Mesendoderm (in vitro differentiated cells): ENCODE measurements at regions not wholly inside any gene's neighbourhood (a gene's known extent, or its start where the extent isn't known, plus 50 kb on each side); places are given as distances from the start of the nearest gene placed in this dataset.
"Not testable (repeated sequence)": the region's sequence is repeated elsewhere in the genome, so short reads cannot be mapped to it uniquely, and the experiment has no call there.

Experiments used
- DNase-seq: peaks from one replicate; pipeline ENCODE4 v3.0.0; 2013
- H2AK5ac ChIP-seq: 2 replicates; pipeline ENCODE4 v1.6.1; 2013; ENCODE audit warnings: low read length, inconsistent platforms
- H2BK120ac ChIP-seq: 2 replicates; pipeline ENCODE4 v1.6.1; 2013; ENCODE audit warnings: low read depth, mild to moderate bottlenecking, low read length, moderate library complexity, mixed read lengths
- H2BK15ac ChIP-seq: replicated peaks from 2 replicates; pipeline ENCODE4 v1.6.1; 2013; ENCODE audit warnings: low read depth, mild to moderate bottlenecking, moderate library complexity
- H2BK5ac ChIP-seq: 2 replicates; pipeline ENCODE4 v1.6.1; 2013; ENCODE audit warnings: low read length, inconsistent platforms
- H3K18ac ChIP-seq: 2 replicates; pipeline ENCODE4 v1.6.1; 2013; ENCODE audit warnings: mild to moderate bottlenecking, low read length, mixed read lengths
- H3K23ac ChIP-seq: one replicate; pipeline ENCODE4 v1.6.1; 2013; ENCODE audit warnings: low read length
- H3K27ac ChIP-seq: 2 replicates; pipeline ENCODE4 v1.5.1; 2013; ENCODE audit warnings: low read depth, mild to moderate bottlenecking, inconsistent platforms, low read length, moderate library complexity
- H3K27me3 ChIP-seq: 2 replicates; pipeline ENCODE4 v1.6.1; 2013; ENCODE audit warnings: low read length, control low read depth, mild to moderate bottlenecking, inconsistent platforms; ENCODE audit not compliant: insufficient read depth, poor library complexity
- H3K36me3 ChIP-seq: 2 replicates; pipeline ENCODE4 v1.6.1; 2013; ENCODE audit warnings: low read length, inconsistent platforms; ENCODE audit not compliant: control insufficient read depth, insufficient read depth
- H3K4ac ChIP-seq: one replicate; pipeline ENCODE4 v1.6.1; 2013; ENCODE audit warnings: low read depth, mild to moderate bottlenecking, low read length, moderate library complexity
- H3K4me1 ChIP-seq: 2 replicates; pipeline ENCODE4 v1.6.1; 2013; ENCODE audit warnings: low read depth, low read length, inconsistent platforms; ENCODE audit not compliant: control insufficient read depth
- H3K4me2 ChIP-seq: 2 replicates; pipeline ENCODE4 v1.6.1; 2013; ENCODE audit warnings: low read length
- H3K4me3 ChIP-seq: 2 replicates; pipeline ENCODE4 v1.5.1; 2013; ENCODE audit warnings: mild to moderate bottlenecking, low read length
- H3K56ac ChIP-seq: one replicate; pipeline ENCODE4 v1.6.1; 2013; ENCODE audit warnings: low read length
- H3K79me1 ChIP-seq: 2 replicates; pipeline ENCODE4 v1.6.1; 2013; ENCODE audit warnings: low read length, inconsistent platforms
- H3K79me2 ChIP-seq: 2 replicates; pipeline ENCODE4 v1.6.1; 2013; ENCODE audit warnings: mild to moderate bottlenecking, low read length; ENCODE audit not compliant: control insufficient read depth, insufficient read depth
- H3K9ac ChIP-seq: 2 replicates; pipeline ENCODE4 v1.6.1; 2013; ENCODE audit warnings: low read length, inconsistent platforms
- H4K5ac ChIP-seq: one replicate; pipeline ENCODE4 v1.6.1; 2013; ENCODE audit warnings: low read length
- H4K8ac ChIP-seq: one replicate; pipeline ENCODE4 v1.6.1; 2013; ENCODE audit warnings: low read depth, mild to moderate bottlenecking, control low read depth, low read length, moderate library complexity
- WGBS: extraction: QIAGEN DNeasy Blood & Tissue Kit; methylation state at CpG from one replicate; pipeline ENCODE4 v1.1.7; 2013; ENCODE audit warnings: low lambda C conversion rate, missing lambda C conversion rate; ENCODE audit not compliant: insufficient coverage; ENCODE audit errors: extremely low coverage; 5-methylcytosine and 5-hydroxymethylcytosine counted together

DNA sequence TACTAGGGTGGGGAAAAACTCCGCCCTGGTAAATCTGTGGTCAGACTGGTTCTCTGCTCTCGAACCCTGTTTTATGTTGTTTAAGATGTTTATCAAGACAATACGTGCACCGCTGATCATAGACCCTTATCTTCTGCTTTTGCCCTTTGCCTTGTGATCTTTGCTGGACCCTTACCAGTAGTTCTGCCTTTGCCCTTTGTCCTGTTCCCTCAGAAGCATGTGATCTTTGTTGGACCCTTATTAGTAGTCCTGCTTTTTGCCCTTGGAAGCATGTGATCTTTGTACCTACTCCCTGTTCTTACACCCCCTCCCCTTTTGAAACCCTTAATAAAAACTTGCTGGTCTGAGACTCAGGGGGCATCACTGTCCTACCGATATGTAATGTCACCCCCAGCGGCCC lies 64.3 kb upstream of the EEF2KMT start:
- not testable (repeated sequence) for H4K5ac ChIP-seq, H3K4me1 ChIP-seq, H3K56ac ChIP-seq, H4K8ac ChIP-seq, H3K4me2 ChIP-seq, H3K18ac ChIP-seq, H2BK120ac ChIP-seq, H2AK5ac ChIP-seq, H3K79me1 ChIP-seq, DNase-seq, H3K23ac ChIP-seq, H3K27me3 ChIP-seq, H3K27ac ChIP-seq, H3K4ac ChIP-seq, H2BK5ac ChIP-seq, H3K79me2 ChIP-seq, H3K9ac ChIP-seq, H3K36me3 ChIP-seq, H2BK15ac ChIP-seq, H3K4me3 ChIP-seq
- WGBS: no CpG with 5 or more reads among the region's 6 CpGs

DNA sequence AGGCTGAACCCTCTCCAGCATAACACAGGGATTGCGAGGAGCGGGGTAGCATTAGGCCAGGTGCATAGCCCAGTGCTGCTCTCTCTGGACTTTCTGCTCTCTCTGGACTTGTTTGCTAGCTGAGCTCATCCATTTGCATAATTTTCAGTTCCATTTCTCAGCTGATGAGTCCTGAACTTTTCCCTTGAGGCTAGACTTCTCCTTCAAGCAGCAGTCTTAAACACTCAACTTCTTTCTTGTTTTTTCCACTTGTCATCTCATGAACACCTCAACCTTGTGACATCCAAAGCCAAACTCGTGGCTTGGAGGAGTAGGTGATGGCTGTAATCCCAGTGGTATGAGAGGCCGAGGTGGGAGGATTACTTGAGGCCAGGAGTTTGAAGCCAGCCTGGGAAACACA lies 62.4 kb upstream of the EEF2KMT start:
- not testable (repeated sequence) for H3K18ac ChIP-seq, H3K23ac ChIP-seq, H3K4me1 ChIP-seq, H2BK5ac ChIP-seq, H3K56ac ChIP-seq, H3K9ac ChIP-seq, H3K27me3 ChIP-seq, H3K4ac ChIP-seq, H2AK5ac ChIP-seq, H3K79me1 ChIP-seq, H4K8ac ChIP-seq, H3K36me3 ChIP-seq, DNase-seq, H3K4me2 ChIP-seq, H3K79me2 ChIP-seq, H2BK15ac ChIP-seq, H3K4me3 ChIP-seq, H4K5ac ChIP-seq, H3K27ac ChIP-seq, H2BK120ac ChIP-seq
- no CpG with 5 or more reads among the region's 4 CpGs for whole genome bisulfite sequencing

DNA sequence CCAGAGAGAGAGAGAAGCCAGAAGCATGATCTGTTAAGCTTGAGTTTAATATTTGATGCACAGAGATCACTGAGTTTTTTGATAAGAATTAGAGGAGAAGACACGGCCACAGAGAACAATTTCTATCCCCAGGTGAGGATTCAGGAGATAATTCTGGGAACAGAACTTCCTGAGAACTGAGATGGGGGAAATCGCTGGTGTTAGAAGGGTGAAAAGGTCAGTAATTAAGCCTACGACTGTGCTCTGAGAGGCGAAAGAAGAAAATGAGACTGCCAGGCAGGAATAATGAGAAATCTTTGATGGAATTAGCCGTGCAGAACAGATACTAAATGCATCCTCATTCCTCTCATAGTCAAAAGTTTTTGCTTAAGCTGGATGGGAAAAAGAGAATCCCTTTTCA lies 61.9 kb upstream of the EEF2KMT start:
- DNase-seq, H3K36me3 ChIP-seq, H3K9ac ChIP-seq, H2AK5ac ChIP-seq, H3K18ac ChIP-seq, H3K27me3 ChIP-seq, H2BK5ac ChIP-seq, H3K79me2 ChIP-seq, H3K4me2 ChIP-seq, H4K5ac ChIP-seq, H3K4me1 ChIP-seq, H3K79me1 ChIP-seq, H2BK15ac ChIP-seq, H4K8ac ChIP-seq, H3K27ac ChIP-seq, H2BK120ac ChIP-seq, H3K4ac ChIP-seq, H3K23ac ChIP-seq, H3K4me3 ChIP-seq, H3K56ac ChIP-seq: not testable (repeated sequence)
- no CpG with 5 or more reads among the region's 5 CpGs for WGBS

DNA sequence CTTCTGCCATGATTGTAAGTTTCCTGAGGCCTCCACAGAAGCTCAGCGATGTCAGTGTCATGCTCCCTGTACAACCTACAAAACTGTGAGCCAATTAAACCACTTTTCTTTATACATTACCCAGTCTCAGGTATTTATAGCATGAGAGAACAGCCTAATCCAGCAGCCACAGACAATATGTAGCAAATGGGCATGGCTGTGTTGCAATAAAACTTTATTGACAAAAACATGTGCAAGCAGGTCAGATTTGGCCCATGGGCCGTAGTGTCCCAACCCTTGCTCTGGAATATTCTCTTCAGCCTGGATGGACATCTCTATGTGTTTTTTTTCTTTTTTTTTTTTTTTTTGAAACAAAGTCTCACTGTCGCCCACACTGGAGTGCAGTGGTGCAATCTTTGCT lies 60.9 kb upstream of the EEF2KMT start:
- Histone ChIP-seq H3K18ac (no peak overlapping the region), H3K56ac (no peak overlapping the region), H2BK5ac (no peak overlapping the region), H2AK5ac (no peak overlapping the region), H2BK15ac (no peak overlapping the region), H3K9ac (no peak overlapping the region), H2BK120ac (no peak overlapping the region), H3K27ac (no peak overlapping the region), H3K27me3 (no peaks in the 10 kb centered on the region), H3K4me1 (no peaks in the 10 kb centered on the region), H3K23ac (no peak overlapping the region), H3K4me2 (no peak overlapping the region), H4K5ac (no peak overlapping the region), H3K36me3 (no peaks in the 10 kb centered on the region), H3K79me1 (no peaks in the 10 kb centered on the region), H3K4ac (no peak overlapping the region), H4K8ac (no peak overlapping the region), H3K79me2 (no peaks in the 10 kb centered on the region), H3K4me3 (no peak overlapping the region)
- WGBS: no CpG with 5 or more reads among the region's 3 CpGs
- DNase-seq: no peak

DNA sequence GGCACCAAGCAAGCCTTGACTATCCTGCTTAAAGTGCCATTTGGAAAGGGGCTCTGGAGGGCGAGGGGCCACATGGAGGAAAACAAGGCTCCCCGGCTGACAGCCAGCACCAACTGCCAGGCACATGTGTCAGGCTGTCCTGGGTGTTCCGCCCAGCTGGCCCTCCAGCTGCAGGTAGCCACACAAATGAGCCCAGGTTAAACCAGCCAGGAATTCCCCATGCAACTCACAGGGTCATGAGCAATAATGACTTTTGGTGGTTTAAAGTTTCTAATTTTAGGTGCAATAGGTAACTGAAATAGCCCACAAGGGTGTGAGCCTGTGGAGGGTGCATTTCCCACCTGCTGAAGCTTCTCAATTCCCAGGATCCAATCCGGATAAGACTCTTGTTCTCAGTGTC lies 58.9 kb upstream of the EEF2KMT start:
- not testable (repeated sequence) for H2AK5ac ChIP-seq, DNase-seq, H4K8ac ChIP-seq, H3K56ac ChIP-seq, H2BK120ac ChIP-seq, H3K27me3 ChIP-seq, H3K4me3 ChIP-seq, H3K18ac ChIP-seq, H3K79me2 ChIP-seq, H2BK15ac ChIP-seq, H3K4ac ChIP-seq, H3K9ac ChIP-seq, H3K4me2 ChIP-seq, H4K5ac ChIP-seq, H3K79me1 ChIP-seq, H3K4me1 ChIP-seq, H3K23ac ChIP-seq, H2BK5ac ChIP-seq, H3K27ac ChIP-seq, H3K36me3 ChIP-seq
- no CpG with 5 or more reads among the region's 4 CpGs for WGBS

DNA sequence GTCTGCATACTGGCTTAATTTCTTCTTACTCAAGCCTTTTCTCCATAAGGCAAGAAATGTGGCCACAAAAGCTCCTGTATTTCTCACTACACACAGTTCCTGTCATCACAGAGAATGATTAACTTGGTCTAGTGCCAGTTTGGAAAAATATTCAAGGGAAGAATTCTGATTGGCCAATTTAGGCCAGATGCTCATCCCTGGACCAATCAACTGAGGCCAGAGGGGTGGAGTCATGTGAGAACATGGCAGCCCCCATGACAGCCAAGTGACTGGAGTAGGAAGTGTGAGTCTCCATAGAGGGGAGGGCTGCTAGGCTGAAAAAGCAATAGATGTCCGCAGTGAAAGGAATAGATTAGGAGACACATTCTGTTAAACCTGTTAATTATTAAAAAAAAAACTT lies 56.4 kb upstream of the EEF2KMT start:
- not testable (repeated sequence) for H2BK15ac ChIP-seq, H3K27me3 ChIP-seq, H3K23ac ChIP-seq, H3K4me1 ChIP-seq, H3K56ac ChIP-seq, H3K79me1 ChIP-seq, H3K4me3 ChIP-seq, H3K27ac ChIP-seq, H3K4me2 ChIP-seq, H2BK5ac ChIP-seq, H3K9ac ChIP-seq, DNase-seq, H3K79me2 ChIP-seq, H3K18ac ChIP-seq, H2BK120ac ChIP-seq, H3K36me3 ChIP-seq, H3K4ac ChIP-seq, H2AK5ac ChIP-seq, H4K5ac ChIP-seq, H4K8ac ChIP-seq
- WGBS: no CpG with 5 or more reads among the region's 1 CpG
